ENCODE measurements at regions not wholly inside any gene's neighbourhood (a gene's known extent, or its start where the extent isn't known, plus 50 kb on each side); places are given as distances from the start of the nearest gene placed in this dataset.

GRCh38 chr3:21024563-21024962 is 726.4 kb downstream of the ZNF385D start:
- no peaks in the 10 kb centered on the region for H3K27me3 ChIP-seq
- no peak overlapping the region for H3K27ac ChIP-seq
- TF ChIP-seq POLR2A (IDR thresholded peaks at IDR 0.05) (no peak), EP300 (IDR thresholded peaks at IDR 0.05) (no peak), CTCF (IDR thresholded peaks at IDR 0.05) (no peak)
- no peak overlapping the region for H3K4me3 ChIP-seq
- no peak for DNase-seq
- 84 to 87% (median 86%) methylated on average over 2 of the region's 2 CpGs for WGBS, 3 donors
- no peaks in the 10 kb centered on the region for H3K9me3 ChIP-seq
- intact Hi-C loops (cut with DNase I): no loop called here
- no peaks in the 10 kb centered on the region for H3K4me1 ChIP-seq (ENCODE audit: insufficient read depth)
- H3K36me3 ChIP-seq: no peaks in the 10 kb centered on the region

DNA sequence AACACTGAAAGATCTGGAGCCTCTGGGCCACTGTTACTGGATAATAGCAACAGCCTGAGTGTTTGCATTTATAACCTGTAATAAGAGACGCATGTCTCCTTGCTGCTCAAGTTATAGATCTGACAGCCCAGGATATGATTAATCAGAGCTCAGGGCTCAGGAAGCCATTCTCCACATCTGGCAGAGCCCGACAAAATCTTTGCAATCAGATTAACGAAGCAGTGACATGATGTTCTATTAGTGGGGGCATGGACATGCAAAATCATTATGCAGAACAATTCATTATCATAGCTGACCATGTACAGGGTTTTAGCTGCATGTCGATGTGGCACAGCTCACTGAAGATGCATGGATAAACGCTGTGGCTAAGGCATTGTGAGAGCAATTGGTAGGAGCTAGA is 730.3 kb downstream of the ZNF385D start:
- intact Hi-C loops (cut with DNase I): no loop called here
- no peak for DNase-seq
- H3K27ac ChIP-seq: no peak overlapping the region
- TF ChIP-seq POLR2A (IDR thresholded peaks at IDR 0.05) (no peak), EP300 (IDR thresholded peaks at IDR 0.05) (no peak), CTCF (IDR thresholded peaks at IDR 0.05) (no peak)
- no peaks in the 10 kb centered on the region for H3K36me3 ChIP-seq
- no peak overlapping the region for H3K4me3 ChIP-seq
- H3K9me3 ChIP-seq: no peaks in the 10 kb centered on the region
- WGBS, 3 donors: 72 to 77% (median 76%) methylated on average over 5 of the region's 5 CpGs
- no peaks in the 10 kb centered on the region for H3K27me3 ChIP-seq
- H3K4me1 ChIP-seq (ENCODE audit: insufficient read depth): no peaks in the 10 kb centered on the region

- Histone ChIP-seq H3K4me1 (ENCODE audit: insufficient read depth) (no peaks in the 10 kb centered on the region), H3K36me3 (no peaks in the 10 kb centered on the region), H3K4me3 (no peak overlapping the region), H3K27ac (no peak overlapping the region), H3K27me3 (no peaks in the 10 kb centered on the region), H3K9me3 (no peaks in the 10 kb centered on the region)
- intact Hi-C loops (cut with DNase I): no loop called here
- TF ChIP-seq EP300 (IDR thresholded peaks at IDR 0.05) (no peak), CTCF (IDR thresholded peaks at IDR 0.05) (no peak), POLR2A (IDR thresholded peaks at IDR 0.05) (no peak)
- WGBS, 3 donors: 50 to 68% (median 57%) methylated on average over 2 of the region's 2 CpGs
- no peak for DNase-seq
Measured at GRCh38 chr3:21020043-21020442, 731.0 kb downstream of the ZNF385D start.

DNA sequence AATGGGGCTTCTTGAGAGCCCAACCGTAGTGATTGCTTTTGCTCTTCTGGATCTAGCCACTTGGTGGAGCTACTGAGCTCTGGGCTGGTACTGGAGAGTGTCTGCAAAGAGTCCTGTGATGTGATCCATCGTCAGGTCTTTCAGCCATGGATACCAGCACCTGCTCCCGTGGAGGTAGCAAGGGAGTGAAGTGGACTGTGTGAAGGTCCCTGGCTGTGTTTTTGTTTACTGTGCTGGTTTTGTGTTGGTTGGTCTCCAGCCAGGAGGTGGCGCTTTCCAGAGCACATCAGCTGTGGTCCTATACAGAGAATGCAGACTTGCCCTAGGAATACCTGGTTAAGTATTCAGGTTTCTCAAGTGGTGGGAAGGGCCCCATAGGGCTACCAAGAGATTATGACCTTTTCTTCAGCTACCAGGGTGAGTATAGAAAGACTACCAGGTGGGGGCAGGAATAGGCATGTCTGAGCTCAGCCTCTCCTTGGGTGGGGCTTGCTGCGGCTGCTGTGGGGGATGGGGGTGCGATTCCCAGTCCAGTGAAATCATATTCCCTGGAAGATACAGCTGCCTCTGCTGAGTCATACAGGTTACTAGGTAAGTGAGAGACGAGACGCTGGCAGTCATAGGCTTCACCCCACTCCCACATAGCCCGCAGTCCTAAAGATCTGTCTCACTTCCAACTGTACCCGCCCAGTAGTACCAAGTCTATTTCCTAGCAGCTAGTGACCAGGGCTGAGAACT is 733.7 kb downstream of the ZNF385D start:
- WGBS, 3 donors: 91 to 98% (median 92%) methylated on average over 10 of the region's 10 CpGs
- no peak for DNase-seq
- TF ChIP-seq POLR2A (IDR thresholded peaks at IDR 0.05) (no peak), EP300 (IDR thresholded peaks at IDR 0.05) (no peak), CTCF (IDR thresholded peaks at IDR 0.05) (no peak)
- Histone ChIP-seq H3K27ac (no peak overlapping the region), H3K4me1 (ENCODE audit: insufficient read depth) (no peaks in the 10 kb centered on the region), H3K36me3 (no peaks in the 10 kb centered on the region), H3K4me3 (no peak overlapping the region), H3K9me3 (no peaks in the 10 kb centered on the region), H3K27me3 (no peaks in the 10 kb centered on the region)
- intact Hi-C loops (cut with DNase I): no loop called here
